ENCODE measurements at regions not wholly inside any gene's neighbourhood (a gene's known extent, or its start where the extent isn't known, plus 50 kb on each side); places are given as distances from the start of the nearest gene placed in this dataset.

- no peaks in the 10 kb centered on the region for H3K9me3 ChIP-seq (ENCODE audit: control insufficient read depth in 1 of 2, low read length in 2 of 2)
- H3K4me3 ChIP-seq (ENCODE audit: low read depth in 1 of 2, low read length in 2 of 2), result no peak overlapping the region
- no peak overlapping the region for H3K27ac ChIP-seq (ENCODE audit: low read length)
- no peaks in the 10 kb centered on the region for H3K4me1 ChIP-seq (ENCODE audit: control insufficient read depth in 1 of 2, insufficient read depth in 2 of 2, low read length in 2 of 2)
- no peaks in the 10 kb centered on the region for H3K27me3 ChIP-seq (ENCODE audit: low read depth, low read length)
- no peaks in the 10 kb centered on the region for H3K36me3 ChIP-seq (ENCODE audit: control insufficient read depth in 1 of 2, insufficient read depth in 2 of 2, low read length in 2 of 2)
Observed at GRCh38 chr20:48017992-48018391, 232.7 kb upstream of the SULF2 start.

- Histone ChIP-seq H3K36me3 (ENCODE audit: control insufficient read depth in 1 of 2, insufficient read depth in 2 of 2, low read length in 2 of 2) (no peaks in the 10 kb centered on the region), H3K9me3 (ENCODE audit: control insufficient read depth in 1 of 2, low read length in 2 of 2) (peaks cover 2 to 3% of the 10 kb centered on the region in 2 donors), H3K4me3 (ENCODE audit: low read depth in 1 of 2, low read length in 2 of 2) (no peak overlapping the region), H3K4me1 (ENCODE audit: control insufficient read depth in 1 of 2, insufficient read depth in 2 of 2, low read length in 2 of 2) (no peaks in the 10 kb centered on the region), H3K27ac (ENCODE audit: low read length) (no peak overlapping the region), H3K27me3 (ENCODE audit: low read depth, low read length) (no peaks in the 10 kb centered on the region)
Observed at GRCh38 chr20:48017509-48017908, 232.2 kb upstream of the SULF2 start.

GRCh38 chr20:48015943-48016723 is 230.9 kb upstream of the SULF2 start:
- H3K27me3 ChIP-seq (ENCODE audit: low read depth, low read length), result no peaks in the 10 kb centered on the region
- H3K36me3 ChIP-seq (ENCODE audit: control insufficient read depth in 1 of 2, insufficient read depth in 2 of 2, low read length in 2 of 2), result no peaks in the 10 kb centered on the region
- no peak overlapping the region for H3K4me3 ChIP-seq (ENCODE audit: low read depth in 1 of 2, low read length in 2 of 2)
- no peaks in the 10 kb centered on the region for H3K4me1 ChIP-seq (ENCODE audit: control insufficient read depth in 1 of 2, insufficient read depth in 2 of 2, low read length in 2 of 2)
- no peak overlapping the region for H3K27ac ChIP-seq (ENCODE audit: low read length)
- peaks cover 7 to 11% of the 10 kb centered on the region in 2 donors for H3K9me3 ChIP-seq (ENCODE audit: control insufficient read depth in 1 of 2, low read length in 2 of 2)

- H3K4me3 ChIP-seq (ENCODE audit: low read depth in 1 of 2, low read length in 2 of 2), result no peak overlapping the region
- H3K27ac ChIP-seq (ENCODE audit: low read length), result no peak overlapping the region
- no peaks in the 10 kb centered on the region for H3K36me3 ChIP-seq (ENCODE audit: control insufficient read depth in 1 of 2, insufficient read depth in 2 of 2, low read length in 2 of 2)
- H3K4me1 ChIP-seq (ENCODE audit: control insufficient read depth in 1 of 2, insufficient read depth in 2 of 2, low read length in 2 of 2), result no peaks in the 10 kb centered on the region
- no peaks in the 10 kb centered on the region for H3K27me3 ChIP-seq (ENCODE audit: low read depth, low read length)
- peaks cover 7 to 17% of the 10 kb centered on the region in 2 donors for H3K9me3 ChIP-seq (ENCODE audit: control insufficient read depth in 1 of 2, low read length in 2 of 2)
Observed at GRCh38 chr20:48015141-48015910, 230.0 kb upstream of the SULF2 start.

GRCh38 chr20:48012401-48012974 is 227.2 kb upstream of the SULF2 start:
- Histone ChIP-seq H3K36me3 (ENCODE audit: control insufficient read depth in 1 of 2, insufficient read depth in 2 of 2, low read length in 2 of 2) (no peaks in the 10 kb centered on the region), H3K4me3 (ENCODE audit: low read depth in 1 of 2, low read length in 2 of 2) (no peak overlapping the region), H3K27ac (ENCODE audit: low read length) (no peak overlapping the region), H3K27me3 (ENCODE audit: low read depth, low read length) (no peaks in the 10 kb centered on the region), H3K9me3 (ENCODE audit: control insufficient read depth in 1 of 2, low read length in 2 of 2) (peaks cover 7 to 17% of the 10 kb centered on the region in 2 donors), H3K4me1 (ENCODE audit: control insufficient read depth in 1 of 2, insufficient read depth in 2 of 2, low read length in 2 of 2) (no peaks in the 10 kb centered on the region)

GRCh38 chr20:48011025-48011424 is 225.7 kb upstream of the SULF2 start:
- Histone ChIP-seq H3K4me1 (ENCODE audit: control insufficient read depth in 1 of 2, insufficient read depth in 2 of 2, low read length in 2 of 2) (no peaks in the 10 kb centered on the region), H3K27me3 (ENCODE audit: low read depth, low read length) (no peaks in the 10 kb centered on the region), H3K4me3 (ENCODE audit: low read depth in 1 of 2, low read length in 2 of 2) (no peak overlapping the region), H3K9me3 (ENCODE audit: control insufficient read depth in 1 of 2, low read length in 2 of 2) (peaks cover 7 to 17% of the 10 kb centered on the region in 2 donors), H3K36me3 (ENCODE audit: control insufficient read depth in 1 of 2, insufficient read depth in 2 of 2, low read length in 2 of 2) (no peaks in the 10 kb centered on the region), H3K27ac (ENCODE audit: low read length) (no peak overlapping the region)

- no peaks in the 10 kb centered on the region for H3K27me3 ChIP-seq (ENCODE audit: low read depth, low read length)
- H3K27ac ChIP-seq (ENCODE audit: low read length), result no peak overlapping the region
- H3K9me3 ChIP-seq (ENCODE audit: control insufficient read depth in 1 of 2, low read length in 2 of 2), result peaks cover 7 to 17% of the 10 kb centered on the region in 2 donors
- H3K4me1 ChIP-seq (ENCODE audit: control insufficient read depth in 1 of 2, insufficient read depth in 2 of 2, low read length in 2 of 2), result no peaks in the 10 kb centered on the region
- no peaks in the 10 kb centered on the region for H3K36me3 ChIP-seq (ENCODE audit: control insufficient read depth in 1 of 2, insufficient read depth in 2 of 2, low read length in 2 of 2)
- no peak overlapping the region for H3K4me3 ChIP-seq (ENCODE audit: low read depth in 1 of 2, low read length in 2 of 2)
Observed at GRCh38 chr20:48010623-48011022, 225.3 kb upstream of the SULF2 start.

- Histone ChIP-seq H3K27me3 (ENCODE audit: low read depth, low read length) (no peaks in the 10 kb centered on the region), H3K36me3 (ENCODE audit: control insufficient read depth in 1 of 2, insufficient read depth in 2 of 2, low read length in 2 of 2) (no peaks in the 10 kb centered on the region), H3K27ac (ENCODE audit: low read length) (no peak overlapping the region), H3K4me1 (ENCODE audit: control insufficient read depth in 1 of 2, insufficient read depth in 2 of 2, low read length in 2 of 2) (no peaks in the 10 kb centered on the region), H3K9me3 (ENCODE audit: control insufficient read depth in 1 of 2, low read length in 2 of 2) (peaks cover 7 to 17% of the 10 kb centered on the region in 2 donors), H3K4me3 (ENCODE audit: low read depth in 1 of 2, low read length in 2 of 2) (no peak overlapping the region)
Observed at GRCh38 chr20:48008850-48009515, 223.7 kb upstream of the SULF2 start.

GRCh38 chr20:48007351-48007750 is 222.1 kb upstream of the SULF2 start:
- Histone ChIP-seq H3K4me1 (ENCODE audit: control insufficient read depth in 1 of 2, insufficient read depth in 2 of 2, low read length in 2 of 2) (no peaks in the 10 kb centered on the region), H3K36me3 (ENCODE audit: control insufficient read depth in 1 of 2, insufficient read depth in 2 of 2, low read length in 2 of 2) (no peaks in the 10 kb centered on the region), H3K27me3 (ENCODE audit: low read depth, low read length) (no peaks in the 10 kb centered on the region), H3K27ac (ENCODE audit: low read length) (no peak overlapping the region), H3K9me3 (ENCODE audit: control insufficient read depth in 1 of 2, low read length in 2 of 2) (peaks cover 3 to 12% of the 10 kb centered on the region in 2 donors), H3K4me3 (ENCODE audit: low read depth in 1 of 2, low read length in 2 of 2) (no peak overlapping the region)

- H3K9me3 ChIP-seq (ENCODE audit: control insufficient read depth in 1 of 2, low read length in 2 of 2), result peaks cover 0 to 6% of the 10 kb centered on the region in 2 donors
- H3K4me3 ChIP-seq (ENCODE audit: low read depth in 1 of 2, low read length in 2 of 2), result no peak overlapping the region
- no peak overlapping the region for H3K27ac ChIP-seq (ENCODE audit: low read length)
- H3K4me1 ChIP-seq (ENCODE audit: control insufficient read depth in 1 of 2, insufficient read depth in 2 of 2, low read length in 2 of 2), result no peaks in the 10 kb centered on the region
- no peaks in the 10 kb centered on the region for H3K36me3 ChIP-seq (ENCODE audit: control insufficient read depth in 1 of 2, insufficient read depth in 2 of 2, low read length in 2 of 2)
- no peaks in the 10 kb centered on the region for H3K27me3 ChIP-seq (ENCODE audit: low read depth, low read length)
Observed at GRCh38 chr20:48006036-48006833, 221.0 kb upstream of the SULF2 start.

Data from muscle layer of duodenum (tissue), 2 donors.